OCI-LY1 (cell line): ENCODE measurements at regions not wholly inside any gene's neighbourhood (a gene's known extent, or its start where the extent isn't known, plus 50 kb on each side); places are given as distances from the start of the nearest gene placed in this dataset.

Experiments
- CTCF ChIP-seq: fragments of 200-600 bp; sonication (generic), shearing (Covaris generic); IDR thresholded peaks from 2 replicates; pipeline ENCODE4 v1.5.1; 2017; ENCODE audit warnings: mild to moderate bottlenecking, antibody characterized with exemption, low read length, moderate library complexity, mixed read lengths
- EZH2 ChIP-seq: fragments of 200-600 bp; sonication (generic), shearing (Covaris generic); IDR thresholded peaks from 2 replicates; pipeline ENCODE4 v1.8.0; 2017; ENCODE audit warnings: borderline replicate concordance, mixed run types, mild to moderate bottlenecking, antibody characterized with exemption, low read length, moderate library complexity, mixed read lengths

DNA sequence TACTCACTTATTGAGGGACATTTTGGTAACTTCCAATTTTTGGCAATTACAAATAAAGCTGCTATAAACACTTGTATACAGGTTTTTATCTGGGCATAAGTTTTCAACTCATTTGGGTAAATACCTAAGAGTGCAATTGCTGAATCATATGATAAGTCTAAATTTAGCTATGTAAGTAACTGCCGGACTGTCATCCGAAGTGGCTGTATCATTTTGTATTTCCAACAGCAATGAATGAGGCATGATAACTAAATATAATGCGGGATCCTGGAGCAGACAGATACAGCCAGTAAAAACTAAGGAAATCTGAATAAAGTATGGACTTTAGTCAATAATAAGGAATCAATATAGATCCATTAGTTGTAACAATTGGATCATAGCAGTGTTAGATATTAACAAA lies 156.5 kb upstream of the RMP24 start:
- TF ChIP-seq EZH2 = no peak
- TF ChIP-seq CTCF = no peak
